T-helper 17 cell (primary cell): ENCODE measurements at regions not wholly inside any gene's neighbourhood (a gene's known extent, or its start where the extent isn't known, plus 50 kb on each side); places are given as distances from the start of the nearest gene placed in this dataset.

Experiments used
- ATAC-seq: fragments of 150-1000 bp; cut with Tn5 transposase; 2 replicates; pipeline ENCODE4 v1.10.0; 2021; ENCODE audit warnings: mild to moderate bottlenecking, moderate library complexity
- DNase-seq, 3 donors: peaks; one replicate each; pipeline versions ENCODE4 v3.0.0 to v3.0.0-alpha.2; 2020 to 2021
- H3K9me3 ChIP-seq: one replicate; pipeline ENCODE4 v1.7.0; 2013; ENCODE audit warnings: low read length, mild to moderate bottlenecking; ENCODE audit not compliant: control insufficient read depth, poor library complexity, severe bottlenecking
- H3K27ac Mint-ChIP-seq: one replicate; pipeline ENCODE4 v1.8.0; 2022; ENCODE audit warnings: mild to moderate bottlenecking, moderate library complexity, mixed read lengths
- H3K27me3 Mint-ChIP-seq: one replicate; pipeline ENCODE4 v1.8.0; 2022; ENCODE audit warnings: mixed read lengths
- H3K36me3 Mint-ChIP-seq: one replicate; pipeline ENCODE4 v1.8.0; 2022; ENCODE audit warnings: low read depth, mixed read lengths
- H3K4me1 Mint-ChIP-seq: one replicate; pipeline ENCODE4 v1.8.0; 2022; ENCODE audit warnings: mild to moderate bottlenecking, mixed read lengths
- H3K4me3 Mint-ChIP-seq: one replicate; pipeline ENCODE4 v1.8.0; 2022; ENCODE audit warnings: mild to moderate bottlenecking, moderate library complexity, mixed read lengths

DNA sequence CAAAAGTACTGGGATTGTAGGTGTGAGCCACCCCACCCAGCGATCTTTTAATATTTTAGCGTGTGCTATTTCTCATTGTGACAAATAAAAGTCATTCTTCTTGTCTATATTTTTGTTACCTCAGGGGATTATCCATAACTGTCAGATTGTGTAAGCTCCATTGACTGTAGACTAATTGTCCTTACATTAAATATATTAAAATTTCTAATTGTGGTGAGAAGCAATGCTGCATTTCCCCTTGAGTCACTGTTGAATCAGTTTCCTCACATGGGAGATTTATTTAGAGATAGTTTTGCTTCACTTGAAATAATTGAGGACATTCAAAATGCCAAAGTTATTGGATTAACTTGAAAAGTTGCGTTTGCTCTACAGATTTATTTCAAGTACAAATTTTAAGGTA is 782.4 kb upstream of the WWC1 start:
- no peaks in the 10 kb centered on the region for H3K4me1 Mint-ChIP-seq
- ATAC-seq (no peak), DNase-seq (no peak)
- H3K36me3 Mint-ChIP-seq: no peaks in the 10 kb centered on the region
- no peaks in the 10 kb centered on the region for H3K27me3 Mint-ChIP-seq
- no peak overlapping the region for H3K4me3 Mint-ChIP-seq
- no peaks in the 10 kb centered on the region for H3K9me3 ChIP-seq
- H3K27ac Mint-ChIP-seq: no peak overlapping the region

DNA sequence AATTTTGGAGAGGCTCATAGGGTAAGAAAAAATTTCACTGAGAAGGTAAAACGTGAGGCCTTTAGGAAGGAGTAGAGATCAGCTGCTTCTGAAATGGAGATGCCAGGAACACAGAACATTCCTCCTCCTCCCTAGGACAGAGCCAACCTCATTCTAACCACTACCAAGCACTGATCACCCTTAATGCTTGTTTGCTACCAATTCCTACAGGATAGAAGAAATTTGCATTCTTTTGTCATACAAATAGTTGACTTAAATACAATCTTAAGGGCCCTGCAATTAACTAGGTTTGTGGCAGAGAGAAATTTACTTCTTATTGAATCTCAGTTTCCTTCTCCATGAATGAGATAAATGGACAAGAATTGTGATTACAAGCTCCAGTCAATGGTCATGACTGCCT is 780.2 kb upstream of the WWC1 start:
- DNase-seq (no peak), ATAC-seq (no peak)
- Mint-ChIP-seq H3K27me3 (no peaks in the 10 kb centered on the region), H3K27ac (no peak overlapping the region), H3K4me3 (no peak overlapping the region), H3K4me1 (no peaks in the 10 kb centered on the region), H3K36me3 (no peaks in the 10 kb centered on the region)
- H3K9me3 ChIP-seq: no peaks in the 10 kb centered on the region

DNA sequence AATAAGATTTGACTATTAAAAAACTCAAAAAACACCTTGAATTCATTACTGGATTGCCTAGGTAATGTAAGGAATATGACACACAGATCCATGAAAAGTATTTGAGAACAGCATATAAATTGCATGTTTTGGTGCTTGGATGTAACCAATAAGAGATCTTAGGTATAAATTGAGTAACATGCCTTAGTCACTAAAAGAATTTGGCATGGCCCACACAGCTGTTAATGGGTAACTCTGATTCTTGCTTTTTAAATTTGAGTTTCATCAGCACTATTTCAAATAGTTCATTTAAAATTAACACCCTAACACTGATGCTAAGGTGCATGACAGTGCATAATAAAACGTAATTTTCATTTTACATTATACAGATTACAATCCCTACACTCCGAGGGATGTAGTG is 779.3 kb upstream of the WWC1 start:
- no peak for DNase-seq
- H3K27me3 Mint-ChIP-seq: no peaks in the 10 kb centered on the region
- H3K36me3 Mint-ChIP-seq: no peaks in the 10 kb centered on the region
- no peak overlapping the region for H3K27ac Mint-ChIP-seq
- H3K9me3 ChIP-seq: no peaks in the 10 kb centered on the region
- H3K4me1 Mint-ChIP-seq: no peaks in the 10 kb centered on the region
- H3K4me3 Mint-ChIP-seq: no peak overlapping the region
- no peak for ATAC-seq

GRCh38 chr5:167513381-167513780 is 778.1 kb upstream of the WWC1 start:
- H3K36me3 Mint-ChIP-seq: no peaks in the 10 kb centered on the region
- no peaks in the 10 kb centered on the region for H3K27me3 Mint-ChIP-seq
- ATAC-seq (no peak), DNase-seq (no peak)
- H3K9me3 ChIP-seq: no peaks in the 10 kb centered on the region
- no peaks in the 10 kb centered on the region for H3K4me1 Mint-ChIP-seq
- no peak overlapping the region for H3K27ac Mint-ChIP-seq
- no peak overlapping the region for H3K4me3 Mint-ChIP-seq

DNA sequence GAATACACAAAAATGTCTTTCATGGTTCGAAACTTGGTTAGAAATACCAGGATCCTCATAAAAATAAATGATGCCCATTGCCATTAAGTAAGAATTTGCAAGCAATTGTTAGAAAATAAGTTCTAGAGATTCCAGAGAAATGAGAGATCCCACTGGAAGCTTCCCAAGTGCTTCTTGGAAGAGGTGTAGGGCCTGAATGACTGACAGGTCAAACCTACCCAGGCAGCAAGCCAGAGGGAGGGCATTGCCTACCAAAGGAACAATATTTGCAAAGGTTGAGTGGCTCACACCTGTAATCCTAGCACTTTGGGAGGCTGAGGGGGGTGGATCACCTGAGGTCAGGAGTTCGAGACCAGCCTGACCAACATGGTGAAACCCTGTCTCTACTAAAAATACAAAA is 777.0 kb upstream of the WWC1 start:
- no peaks in the 10 kb centered on the region for H3K4me1 Mint-ChIP-seq
- H3K27me3 Mint-ChIP-seq: no peaks in the 10 kb centered on the region
- H3K27ac Mint-ChIP-seq: no peak overlapping the region
- no peak overlapping the region for H3K4me3 Mint-ChIP-seq
- H3K36me3 Mint-ChIP-seq: no peaks in the 10 kb centered on the region
- DNase-seq (no peak), ATAC-seq (no peak)
- no peaks in the 10 kb centered on the region for H3K9me3 ChIP-seq

DNA sequence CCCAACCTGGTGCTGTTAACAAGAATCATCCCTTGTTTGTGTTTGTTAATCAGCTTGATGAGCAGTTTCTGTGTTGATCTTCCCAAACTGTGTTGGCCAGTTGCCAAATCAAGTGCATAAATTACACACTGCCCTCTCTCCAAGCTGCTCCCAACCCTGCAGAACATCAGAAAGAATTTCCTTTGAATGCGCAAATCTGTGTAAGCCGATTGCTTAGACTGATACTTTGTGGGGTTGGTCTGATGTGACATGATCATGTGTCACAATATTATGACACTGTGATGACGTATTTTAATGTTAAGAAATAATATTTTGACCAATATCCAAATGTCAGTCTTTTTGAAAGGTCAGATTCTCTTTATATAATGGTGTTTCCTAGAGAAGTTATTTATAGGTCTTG is 766.4 kb upstream of the WWC1 start:
- Mint-ChIP-seq H3K4me1 (no peaks in the 10 kb centered on the region), H3K27me3 (no peaks in the 10 kb centered on the region), H3K27ac (no peak overlapping the region), H3K4me3 (no peak overlapping the region), H3K36me3 (no peaks in the 10 kb centered on the region)
- DNase-seq (no peak), ATAC-seq (no peak)
- no peaks in the 10 kb centered on the region for H3K9me3 ChIP-seq

GRCh38 chr5:167528651-167529050 is 762.8 kb upstream of the WWC1 start:
- DNase-seq: no peak
- Mint-ChIP-seq H3K4me3 (no peak overlapping the region), H3K27me3 (no peaks in the 10 kb centered on the region)

DNA sequence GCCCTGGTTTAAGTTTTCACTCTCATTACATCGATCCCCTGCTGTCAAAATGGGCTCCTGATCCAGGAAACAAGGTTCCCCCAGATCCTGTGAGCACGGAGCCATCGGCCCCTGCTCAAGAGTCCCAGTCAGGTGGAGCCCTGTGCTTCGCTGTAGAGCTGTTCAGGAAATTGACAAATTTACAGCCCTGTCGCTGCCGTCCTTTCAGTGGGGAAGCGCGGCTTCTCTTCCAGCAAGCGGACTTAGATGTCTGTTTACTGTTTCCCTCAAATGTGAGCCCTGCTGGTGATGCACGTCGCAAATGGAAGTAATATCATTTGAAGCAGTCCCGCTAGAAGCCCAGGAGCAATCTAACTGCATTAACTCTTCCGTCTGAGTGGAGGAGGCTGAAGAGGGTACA is 760.9 kb upstream of the WWC1 start:
- Mint-ChIP-seq H3K4me3 (no peak overlapping the region), H3K4me1 (no peaks in the 10 kb centered on the region), H3K27ac (no peak overlapping the region), H3K27me3 (no peaks in the 10 kb centered on the region), H3K36me3 (no peaks in the 10 kb centered on the region)
- ATAC-seq: no peak
- no peak for DNase-seq
- H3K9me3 ChIP-seq: no peaks in the 10 kb centered on the region

More at GRCh38 chr5:167528651-167529050, 762.8 kb upstream of the WWC1 start:
- no peaks in the 10 kb centered on the region for H3K9me3 ChIP-seq
- Mint-ChIP-seq H3K4me1 (no peaks in the 10 kb centered on the region), H3K36me3 (no peaks in the 10 kb centered on the region), H3K27ac (no peak overlapping the region)
- ATAC-seq: no peak

DNA sequence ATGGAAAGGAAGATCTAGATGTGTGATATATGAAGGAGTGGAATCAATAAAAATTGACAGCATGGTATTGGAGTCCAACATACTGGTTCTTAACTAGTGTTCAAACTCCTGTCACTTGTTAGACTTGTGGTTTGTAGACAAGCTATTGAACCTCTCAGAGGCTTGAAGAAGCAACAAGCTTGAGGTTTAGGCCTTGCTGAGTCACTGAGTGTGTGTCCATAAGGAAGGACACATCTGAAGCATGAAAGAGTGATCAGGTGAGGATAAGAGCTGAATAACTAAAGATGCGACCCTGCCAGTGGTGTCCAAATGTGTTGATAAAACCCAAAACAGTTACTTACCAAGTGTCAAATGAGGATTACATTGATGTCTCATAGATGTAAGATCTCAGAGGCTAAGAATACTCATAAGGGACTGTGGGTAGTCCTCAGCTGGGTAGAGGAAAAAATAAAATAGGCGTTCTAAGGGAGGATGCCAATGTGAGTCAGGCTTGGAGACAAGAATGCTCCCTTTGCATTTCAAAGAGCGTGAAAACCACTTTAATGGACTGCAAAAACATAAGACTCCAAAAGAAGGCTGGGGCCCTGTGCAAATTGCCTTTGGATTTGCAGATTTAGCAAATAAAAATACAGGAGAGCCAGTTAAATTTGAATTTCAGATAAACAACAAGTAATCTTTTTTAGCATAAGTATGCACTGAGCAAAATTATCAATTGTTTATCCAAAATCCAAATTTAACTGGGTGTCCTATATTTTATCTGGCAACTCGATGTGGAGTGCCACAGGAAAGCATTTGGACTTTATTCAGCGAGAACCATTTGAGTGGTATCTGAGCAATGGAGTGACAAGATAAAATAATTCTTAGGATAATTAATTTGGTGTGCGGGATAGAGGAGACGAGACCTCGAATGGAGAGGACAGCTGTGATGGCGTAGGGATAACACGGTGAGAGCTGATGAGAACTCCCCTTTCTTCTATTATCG is 757.3 kb upstream of the WWC1 start:
- H3K27me3 Mint-ChIP-seq: no peaks in the 10 kb centered on the region
- no peak for ATAC-seq
- H3K4me1 Mint-ChIP-seq: no peaks in the 10 kb centered on the region
- H3K4me3 Mint-ChIP-seq: no peak overlapping the region
- H3K9me3 ChIP-seq: no peaks in the 10 kb centered on the region
- DNase-seq: no peak
- H3K27ac Mint-ChIP-seq: no peak overlapping the region
- H3K36me3 Mint-ChIP-seq: no peaks in the 10 kb centered on the region

DNA sequence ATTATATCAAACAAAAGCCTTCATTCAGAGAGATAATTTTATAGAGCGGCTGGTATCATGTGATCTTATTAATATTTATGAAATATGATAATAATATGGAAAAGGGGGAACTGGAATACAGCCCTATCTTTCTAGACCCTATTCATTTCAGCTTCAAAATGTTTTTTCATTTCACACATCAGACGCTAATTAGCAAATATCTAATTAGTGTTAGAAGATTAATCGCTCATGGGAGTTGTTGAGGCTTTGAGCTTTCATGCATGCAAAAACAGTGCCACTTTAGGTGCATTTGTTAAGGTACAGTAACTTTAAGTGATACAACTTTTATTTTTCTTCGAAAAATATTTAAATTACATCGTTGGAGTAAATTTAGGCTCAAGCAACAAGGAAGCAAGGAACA is 751.7 kb upstream of the WWC1 start:
- no peak for DNase-seq
- H3K4me1 Mint-ChIP-seq: no peaks in the 10 kb centered on the region
- H3K4me3 Mint-ChIP-seq: no peak overlapping the region
- H3K27me3 Mint-ChIP-seq: no peaks in the 10 kb centered on the region
- H3K36me3 Mint-ChIP-seq: no peaks in the 10 kb centered on the region
- H3K27ac Mint-ChIP-seq: no peak overlapping the region
- no peak for ATAC-seq
- no peaks in the 10 kb centered on the region for H3K9me3 ChIP-seq

DNA sequence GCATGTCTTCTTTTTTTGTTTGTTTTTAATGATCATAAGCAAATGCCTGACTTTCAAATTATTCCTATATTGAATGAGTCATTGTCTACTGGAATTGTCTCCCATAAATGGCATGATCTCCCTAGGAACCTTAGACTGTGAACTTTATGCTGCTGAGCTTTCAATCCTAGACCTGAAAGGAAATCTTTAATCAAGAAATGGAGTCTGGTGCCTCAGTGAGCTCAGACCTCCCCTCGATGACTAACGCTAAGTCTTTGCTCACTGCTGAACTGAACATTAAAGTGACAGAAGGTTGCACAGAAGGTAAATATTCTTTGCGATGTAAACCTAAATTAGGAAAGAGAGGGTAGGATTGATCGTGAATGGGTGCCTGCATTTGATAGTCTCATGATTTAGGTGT is 745.2 kb upstream of the WWC1 start:
- ATAC-seq (no peak), DNase-seq (no peak)
- H3K9me3 ChIP-seq: no peaks in the 10 kb centered on the region
- H3K4me1 Mint-ChIP-seq: no peaks in the 10 kb centered on the region
- H3K36me3 Mint-ChIP-seq: no peaks in the 10 kb centered on the region
- H3K27ac Mint-ChIP-seq: no peak overlapping the region
- H3K27me3 Mint-ChIP-seq: no peaks in the 10 kb centered on the region
- H3K4me3 Mint-ChIP-seq: no peak overlapping the region

GRCh38 chr5:167552356-167552755 is 739.1 kb upstream of the WWC1 start:
- Mint-ChIP-seq H3K27ac (no peak overlapping the region), H3K36me3 (no peaks in the 10 kb centered on the region), H3K27me3 (no peaks in the 10 kb centered on the region), H3K4me1 (no peaks in the 10 kb centered on the region), H3K4me3 (no peak overlapping the region)
- DNase-seq (no peak), ATAC-seq (no peak)
- H3K9me3 ChIP-seq: no peaks in the 10 kb centered on the region

GRCh38 chr5:167553511-167553910 is 737.9 kb upstream of the WWC1 start:
- no peaks in the 10 kb centered on the region for H3K9me3 ChIP-seq
- no peaks in the 10 kb centered on the region for H3K36me3 Mint-ChIP-seq
- no peaks in the 10 kb centered on the region for H3K27me3 Mint-ChIP-seq
- DNase-seq (no peak), ATAC-seq (no peak)
- H3K4me1 Mint-ChIP-seq: no peaks in the 10 kb centered on the region
- no peak overlapping the region for H3K27ac Mint-ChIP-seq
- H3K4me3 Mint-ChIP-seq: no peak overlapping the region
